ENCODE measurements at regions not wholly inside any gene's neighbourhood (a gene's known extent, or its start where the extent isn't known, plus 50 kb on each side); places are given as distances from the start of the nearest gene placed in this dataset.

DNA sequence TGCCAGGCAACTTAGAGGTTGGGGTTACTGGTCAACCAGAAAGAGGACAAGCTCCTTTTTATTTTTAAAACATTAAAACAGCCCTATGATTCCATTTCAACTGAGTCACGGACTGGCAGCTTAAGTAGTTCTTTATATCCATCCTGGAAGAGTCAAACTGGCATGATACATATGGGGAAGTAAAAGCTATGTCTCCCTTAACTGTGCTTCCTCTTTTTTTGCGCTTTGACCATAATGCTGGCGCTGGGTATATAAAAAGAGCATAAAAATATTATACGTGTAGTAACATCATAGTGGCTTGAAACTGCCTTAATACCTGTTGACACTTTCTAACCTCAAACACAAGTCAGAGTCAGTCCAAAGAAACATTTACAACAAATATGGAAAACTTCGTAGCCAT is 274.4 kb downstream of the CSNK1G3 start:
- DNase-seq = no peak

DNA sequence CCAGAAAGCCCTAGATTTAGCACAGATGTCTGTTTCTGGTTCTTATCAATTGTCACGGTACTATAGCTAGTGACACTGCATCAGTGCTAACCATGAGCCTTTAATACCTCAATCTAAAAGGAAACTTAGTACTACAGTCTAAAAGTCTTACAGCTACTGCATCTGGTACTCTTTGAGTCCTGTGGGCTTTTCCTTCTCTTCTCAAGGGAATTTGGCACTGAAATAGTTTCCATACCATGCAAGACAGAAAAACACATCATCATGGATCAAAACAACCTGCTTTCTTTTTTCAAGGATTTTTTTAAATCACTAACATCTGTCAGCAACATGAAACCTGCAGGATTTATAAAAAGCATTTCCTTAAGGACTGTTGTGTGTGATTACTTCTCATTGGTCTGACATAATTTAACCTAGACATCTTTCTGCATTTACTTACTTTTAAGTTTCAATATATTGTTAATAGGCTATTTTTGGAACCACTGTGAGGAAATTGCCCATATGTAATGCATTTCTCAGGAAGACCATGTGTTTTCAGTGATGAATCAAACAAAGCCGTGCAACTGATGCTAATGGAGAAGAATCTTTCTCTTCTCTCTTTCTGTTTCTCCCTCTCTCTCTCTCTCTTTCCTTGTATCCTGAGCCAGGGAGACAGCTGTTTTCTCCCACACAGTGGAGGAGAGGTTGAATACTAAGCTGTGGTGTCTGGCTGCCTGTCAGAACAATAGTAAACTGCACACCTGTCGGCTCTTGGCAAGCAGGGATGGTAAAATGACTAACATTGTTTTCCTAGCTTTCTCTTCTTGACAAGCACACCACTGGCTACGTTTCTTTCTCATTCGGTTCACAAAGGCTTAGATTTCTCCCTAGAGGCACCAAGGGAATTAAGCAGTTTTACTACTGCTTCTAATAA is 273.4 kb downstream of the CSNK1G3 start:
- DNase-seq = no peak

- no peak for DNase-seq
Observed at GRCh38 chr5:123783421-123783820, 271.4 kb downstream of the CSNK1G3 start.

GRCh38 chr5:123778641-123779040 is 266.7 kb downstream of the CSNK1G3 start:
- no peak for DNase-seq

DNA sequence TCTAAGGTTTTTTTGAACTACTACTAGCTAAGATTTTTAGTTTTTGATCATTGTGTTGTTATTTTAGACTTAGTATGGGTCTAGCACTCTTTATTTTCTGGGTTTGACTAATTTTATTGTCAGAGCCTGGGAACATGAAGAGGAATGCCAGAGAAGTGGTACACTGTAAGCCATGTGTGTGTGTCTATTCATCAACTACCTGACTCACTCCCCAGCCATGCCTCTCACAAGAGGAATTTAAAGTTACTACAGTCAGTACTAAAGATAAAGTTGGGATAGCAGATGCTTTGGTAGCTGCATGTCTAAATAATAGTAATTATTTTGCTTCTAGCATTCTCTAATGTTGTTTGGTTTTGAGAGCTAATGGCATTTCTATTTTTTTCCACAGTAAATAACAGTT is 264.8 kb downstream of the CSNK1G3 start:
- no peak for DNase-seq

GRCh38 chr5:123771715-123772114 is 259.7 kb downstream of the CSNK1G3 start:
- DNase-seq = no peak

- DNase-seq = no peak
Observed at GRCh38 chr5:123763201-123763600, 251.2 kb downstream of the CSNK1G3 start.

GRCh38 chr5:123756816-123757215 is 244.8 kb downstream of the CSNK1G3 start:
- DNase-seq = no peak

- DNase-seq = no peak
Observed at GRCh38 chr5:123756318-123756665, 244.3 kb downstream of the CSNK1G3 start.

- DNase-seq = no peak
Observed at GRCh38 chr5:123755653-123756317, 243.8 kb downstream of the CSNK1G3 start.

DNA sequence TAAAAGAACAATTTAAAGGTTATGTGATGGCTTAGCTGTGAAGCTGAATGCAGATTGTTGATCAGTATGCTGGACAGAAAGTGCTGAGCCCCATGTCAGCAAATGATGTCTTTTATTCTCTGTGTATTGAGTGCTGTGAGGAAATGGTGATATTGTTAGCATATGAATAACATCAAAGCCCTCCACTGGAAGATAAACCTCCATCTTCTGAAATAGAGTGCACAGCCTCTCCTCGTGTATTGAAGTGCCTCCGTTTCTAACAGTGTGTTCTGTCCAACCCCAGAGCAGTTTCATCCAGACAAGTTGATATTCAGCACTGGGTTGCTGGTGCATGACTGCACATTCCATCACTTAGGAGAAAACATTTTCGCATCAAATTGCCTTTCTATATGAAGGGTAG is 242.9 kb downstream of the CSNK1G3 start:
- no peak for DNase-seq

DNA sequence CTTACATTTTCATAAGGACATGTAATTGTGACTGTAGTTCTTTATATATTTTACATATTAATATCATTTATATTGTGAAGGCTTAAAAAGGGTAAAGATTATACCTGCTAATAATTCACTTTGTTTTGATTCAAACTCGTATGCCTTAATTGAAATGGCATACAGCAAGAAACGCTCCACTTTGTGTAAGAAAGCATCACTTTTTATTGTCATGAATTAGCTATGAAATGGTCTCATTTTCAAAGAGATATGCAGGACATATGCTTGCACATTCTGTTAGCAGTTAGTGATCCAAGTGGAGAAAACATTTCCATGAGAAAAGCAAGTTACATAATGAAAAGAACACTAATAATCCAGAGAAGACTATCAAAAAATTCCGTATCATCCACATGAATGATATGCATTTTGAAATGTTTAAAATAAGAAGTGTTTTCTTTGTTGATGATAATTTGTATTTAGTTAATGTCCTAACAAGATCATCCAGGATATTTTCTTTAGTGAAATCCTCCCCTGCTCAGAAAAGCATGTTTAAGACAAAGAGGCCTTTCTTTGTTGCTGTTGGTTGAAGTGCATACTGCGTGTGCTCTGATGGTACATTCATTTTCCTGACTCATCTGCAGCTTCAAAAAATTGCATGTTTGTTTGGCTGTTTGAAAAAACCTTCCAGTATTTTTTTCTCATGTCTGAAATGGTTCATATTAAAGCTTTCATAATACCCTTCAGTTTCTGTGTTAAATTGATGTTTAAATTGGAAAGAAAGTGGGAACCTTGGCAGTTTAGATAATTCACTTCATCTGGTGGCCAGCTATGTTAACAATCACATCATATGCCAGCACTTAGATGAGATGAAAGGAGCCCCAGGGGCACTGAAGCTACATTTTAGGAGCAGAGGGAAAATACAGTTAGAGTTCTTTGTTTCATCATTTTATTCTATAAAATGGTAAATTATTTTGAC is 242.2 kb downstream of the CSNK1G3 start:
- no peak for DNase-seq

- no peak for DNase-seq
Observed at GRCh38 chr5:123753180-123753936, 241.4 kb downstream of the CSNK1G3 start.

DNA sequence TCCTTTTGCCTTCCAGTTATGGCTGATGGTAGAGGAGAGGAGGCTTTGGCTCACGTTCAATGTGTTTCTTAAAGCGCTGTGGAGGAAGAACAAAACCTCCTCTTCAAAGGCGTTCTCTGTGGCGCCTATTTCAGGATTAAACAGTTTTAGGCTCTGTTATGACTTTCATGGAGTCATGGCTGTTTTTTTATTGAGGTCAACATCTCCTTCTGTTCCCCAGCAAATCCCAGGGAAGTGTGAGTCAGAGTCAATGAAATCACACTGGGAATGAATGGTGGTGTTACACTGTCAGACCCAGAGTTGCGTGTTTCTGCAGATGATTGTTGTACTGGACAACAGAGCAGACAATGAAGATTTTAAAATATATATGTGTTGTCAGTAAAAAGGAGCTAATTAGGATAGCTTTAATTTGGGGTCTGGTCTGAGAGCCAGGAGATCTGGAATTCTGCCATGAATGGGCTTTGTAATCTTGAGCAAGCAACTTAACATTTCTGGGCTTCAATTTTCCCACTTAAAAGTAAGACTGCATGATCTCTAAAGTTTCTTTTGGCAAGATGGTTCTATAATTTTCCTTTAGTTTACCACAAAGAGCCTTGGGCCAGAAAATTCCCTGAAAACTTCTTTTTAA is 240.7 kb downstream of the CSNK1G3 start:
- no peak for DNase-seq

- DNase-seq = no peak
Observed at GRCh38 chr5:123751670-123752069, 239.7 kb downstream of the CSNK1G3 start.

GRCh38 chr5:123748239-123748638 is 236.3 kb downstream of the CSNK1G3 start:
- no peak for DNase-seq

DNA sequence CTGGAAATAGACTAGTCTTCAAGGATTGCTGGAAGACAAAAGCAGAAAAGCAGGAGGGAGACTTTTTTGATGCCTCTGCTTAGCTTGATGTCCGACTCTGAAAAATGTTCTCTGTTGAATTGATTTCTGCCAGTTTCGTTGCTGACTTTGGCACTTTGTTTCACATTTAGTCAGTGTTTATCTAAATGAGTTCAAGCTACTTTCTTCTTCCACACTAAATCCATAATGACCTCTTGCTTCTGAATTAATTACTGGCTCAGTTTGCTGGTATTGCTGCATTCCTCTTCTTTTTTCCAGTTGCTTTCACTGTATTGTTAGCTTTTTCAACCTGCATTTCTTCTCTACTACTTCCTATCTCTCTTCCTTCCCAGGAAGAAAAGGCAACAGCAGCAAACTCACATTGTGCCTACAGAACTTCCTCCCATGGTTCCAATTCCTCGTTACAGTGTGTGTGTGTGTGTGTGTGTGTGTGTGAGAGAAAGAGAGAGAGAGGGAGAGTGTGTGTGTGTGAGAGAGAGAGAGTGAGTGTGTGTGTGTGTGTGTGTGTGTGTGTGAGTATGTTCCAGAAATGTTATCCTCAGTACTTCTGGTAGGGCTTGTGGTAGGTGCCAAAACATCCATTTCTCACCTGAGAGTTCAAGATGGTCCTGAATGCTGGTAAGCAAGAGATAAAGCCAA is 234.8 kb downstream of the CSNK1G3 start:
- DNase-seq = no peak

DNA sequence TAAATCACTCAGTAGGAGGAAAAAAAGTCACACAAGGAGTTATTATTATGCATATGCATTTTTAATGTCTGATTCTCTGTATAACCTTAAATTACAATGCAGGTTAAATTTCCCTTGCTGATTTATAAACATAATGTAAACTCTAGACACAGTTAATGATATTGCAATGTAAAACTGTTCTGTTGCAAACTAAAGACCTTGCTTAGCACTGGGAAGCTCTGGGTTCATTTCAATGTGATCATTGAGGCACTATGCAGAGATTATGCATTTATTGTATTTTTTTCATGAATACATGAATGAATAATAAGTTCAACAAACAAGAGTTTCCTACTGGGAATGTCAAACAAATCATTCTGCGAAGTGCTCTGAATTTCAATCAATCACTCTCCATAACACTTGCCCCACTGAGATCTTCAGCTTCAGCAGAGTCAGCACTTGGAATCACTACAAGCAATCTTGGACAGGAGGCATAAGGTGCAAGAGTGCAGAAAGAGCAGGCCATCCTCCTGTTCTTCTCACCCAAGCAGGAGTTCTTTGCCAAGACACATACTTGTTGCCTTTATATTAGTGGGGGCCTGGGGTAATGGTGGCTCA is 232.1 kb downstream of the CSNK1G3 start:
- no peak for DNase-seq

DNA sequence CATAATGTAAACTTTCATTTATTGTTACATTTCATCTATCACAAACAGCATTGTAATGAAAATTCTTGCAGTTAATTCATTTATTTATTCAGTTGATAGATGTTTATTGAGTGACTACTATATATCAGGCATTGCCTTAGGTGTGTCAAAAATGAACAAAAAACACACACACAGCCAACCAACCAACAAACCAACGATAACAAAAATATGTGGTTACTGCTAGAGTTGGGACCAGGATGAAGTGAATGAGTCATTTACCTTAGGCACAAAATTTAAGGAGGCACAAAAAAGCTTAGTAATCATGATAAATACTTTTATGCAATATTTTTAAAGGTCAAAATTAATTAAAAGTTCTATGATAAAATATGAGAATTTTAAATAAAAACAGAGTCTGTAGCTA is 223.4 kb downstream of the CSNK1G3 start:
- DNase-seq = no peak

- DNase-seq = no peak
Observed at GRCh38 chr5:123732257-123732656, 220.3 kb downstream of the CSNK1G3 start.

DNA sequence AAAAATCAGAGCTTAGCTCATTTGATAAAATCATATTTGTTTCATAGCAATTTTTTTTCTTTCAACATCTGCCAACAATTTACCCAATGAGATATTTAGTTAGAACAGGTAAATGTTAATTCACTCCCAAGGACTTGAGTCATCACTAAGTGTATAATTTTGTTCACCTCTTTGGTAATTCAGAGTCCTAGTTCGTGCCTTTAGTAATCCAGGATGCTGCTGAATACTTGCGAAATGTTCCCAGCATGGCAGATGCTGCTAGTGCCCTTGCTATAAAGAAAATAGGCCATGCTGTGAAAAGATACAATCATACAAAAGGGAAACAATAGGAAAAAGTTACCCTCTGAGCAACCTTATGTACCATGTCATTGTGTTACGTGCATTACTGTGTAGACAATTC is 210.5 kb downstream of the CSNK1G3 start:
- no peak for DNase-seq
